ENCODE measurements at regions not wholly inside any gene's neighbourhood (a gene's known extent, or its start where the extent isn't known, plus 50 kb on each side); places are given as distances from the start of the nearest gene placed in this dataset.
A peak's percentile ranks its signal among the peaks of the same experiment; 100 is the strongest.

DNA sequence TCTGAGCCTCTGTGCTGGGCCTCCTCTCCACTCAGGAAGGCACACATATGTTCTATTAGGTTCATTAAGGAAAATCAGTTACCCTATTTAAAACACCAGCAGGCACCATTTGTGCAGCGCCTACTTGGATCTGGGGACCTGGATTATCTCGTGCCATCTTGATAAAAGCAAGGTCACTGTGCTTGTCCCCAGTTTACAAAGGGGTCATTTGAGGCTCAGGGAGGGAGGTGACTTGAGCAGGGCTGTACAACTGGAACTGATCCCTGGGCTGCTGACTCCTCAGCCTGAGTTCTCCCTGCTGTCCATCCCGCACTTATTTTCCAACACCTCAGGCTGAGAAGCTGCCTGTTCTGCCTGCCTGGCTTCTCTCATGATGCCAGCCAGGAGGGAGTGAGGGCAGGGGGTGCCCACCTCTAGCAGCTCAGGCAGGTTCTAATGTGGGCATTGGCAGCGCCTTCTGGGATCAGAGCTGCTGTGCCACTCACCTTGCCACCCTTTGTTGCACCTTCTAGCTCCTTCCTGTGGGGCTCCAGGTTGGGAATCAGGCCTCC lies 120.3 kb downstream of the GLI2 start:
- H3K4me3 ChIP-seq (ENCODE audit: insufficient read depth, low read length) = no peak overlapping the region
- no peaks in the 10 kb centered on the region for H3K27me3 ChIP-seq (ENCODE audit: insufficient read depth, low read length)
- no peak overlapping the region for H3K4me2 ChIP-seq (ENCODE audit: insufficient read depth, low read length)
- H3K36me3 ChIP-seq (ENCODE audit: insufficient read depth, low read length) = no peaks in the 10 kb centered on the region
- H3K4me1 ChIP-seq (ENCODE audit: insufficient read depth, low read length) = peaks cover 4% of the 10 kb centered on the region
- peaks cover 36% of the 10 kb centered on the region for H4K20me1 ChIP-seq (ENCODE audit: insufficient read depth, low read length)
- TF ChIP-seq, protein P1, sequence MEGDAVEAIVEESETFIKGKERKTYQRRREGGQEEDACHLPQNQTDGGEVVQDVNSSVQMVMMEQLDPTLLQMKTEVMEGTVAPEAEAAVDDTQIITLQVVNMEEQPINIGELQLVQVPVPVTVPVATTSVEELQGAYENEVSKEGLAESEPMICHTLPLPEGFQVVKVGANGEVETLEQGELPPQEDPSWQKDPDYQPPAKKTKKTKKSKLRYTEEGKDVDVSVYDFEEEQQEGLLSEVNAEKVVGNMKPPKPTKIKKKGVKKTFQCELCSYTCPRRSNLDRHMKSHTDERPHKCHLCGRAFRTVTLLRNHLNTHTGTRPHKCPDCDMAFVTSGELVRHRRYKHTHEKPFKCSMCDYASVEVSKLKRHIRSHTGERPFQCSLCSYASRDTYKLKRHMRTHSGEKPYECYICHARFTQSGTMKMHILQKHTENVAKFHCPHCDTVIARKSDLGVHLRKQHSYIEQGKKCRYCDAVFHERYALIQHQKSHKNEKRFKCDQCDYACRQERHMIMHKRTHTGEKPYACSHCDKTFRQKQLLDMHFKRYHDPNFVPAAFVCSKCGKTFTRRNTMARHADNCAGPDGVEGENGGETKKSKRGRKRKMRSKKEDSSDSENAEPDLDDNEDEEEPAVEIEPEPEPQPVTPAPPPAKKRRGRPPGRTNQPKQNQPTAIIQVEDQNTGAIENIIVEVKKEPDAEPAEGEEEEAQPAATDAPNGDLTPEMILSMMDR (IDR thresholded peaks at IDR 0.05; ENCODE audit: extremely low read depth, low read depth, low read length) = no peak
- H3K27ac ChIP-seq (ENCODE audit: low read depth, low read length) = no peak overlapping the region
- no peak overlapping the region for H2AFZ ChIP-seq (ENCODE audit: low read length)
- H3K9me3 ChIP-seq (ENCODE audit: low read depth, low read length) = no peaks in the 10 kb centered on the region
- no peak for DNase-seq (ENCODE audit: insufficient read length, low spot score, missing footprints)
- peaks cover 26% of the 10 kb centered on the region for H3K79me2 ChIP-seq (ENCODE audit: insufficient read depth, low read length)

DNA sequence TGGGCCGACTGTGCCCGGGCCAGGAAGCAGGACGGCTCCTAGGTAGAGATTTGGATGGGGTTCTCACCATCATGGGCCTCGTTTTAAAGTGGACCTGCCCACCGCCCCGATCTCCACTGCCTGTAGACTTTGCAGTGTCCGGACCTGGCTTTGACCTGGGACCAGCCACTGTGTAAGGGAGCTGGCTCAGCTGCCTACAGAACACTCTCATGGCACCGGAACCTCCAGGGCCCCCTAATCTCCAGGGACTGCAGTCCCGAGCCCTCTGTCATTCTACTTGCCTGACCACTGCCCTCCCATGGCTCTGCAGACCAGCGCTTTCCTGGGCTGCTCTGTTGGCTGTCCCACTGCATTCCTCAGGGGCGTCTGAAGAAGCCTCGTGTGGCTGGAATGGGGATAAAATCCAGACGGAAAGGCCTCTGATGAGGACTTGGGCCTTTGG lies 120.8 kb downstream of the GLI2 start:
- H3K9me3 ChIP-seq (ENCODE audit: low read depth, low read length) = no peaks in the 10 kb centered on the region
- no peak overlapping the region for H3K4me2 ChIP-seq (ENCODE audit: insufficient read depth, low read length)
- TF ChIP-seq, protein P1 (IDR thresholded peaks at IDR 0.05; ENCODE audit: extremely low read depth, low read depth, low read length) = peak; percentile 46
- H3K4me1 ChIP-seq (ENCODE audit: insufficient read depth, low read length) = peaks cover 9% of the 10 kb centered on the region
- peaks cover 27% of the 10 kb centered on the region for H3K79me2 ChIP-seq (ENCODE audit: insufficient read depth, low read length)
- H3K27ac ChIP-seq (ENCODE audit: low read depth, low read length) = no peak overlapping the region
- H4K20me1 ChIP-seq (ENCODE audit: insufficient read depth, low read length) = peaks cover 36% of the 10 kb centered on the region
- no peak overlapping the region for H2AFZ ChIP-seq (ENCODE audit: low read length)
- H3K27me3 ChIP-seq (ENCODE audit: insufficient read depth, low read length) = no peaks in the 10 kb centered on the region
- H3K4me3 ChIP-seq (ENCODE audit: insufficient read depth, low read length) = no peak overlapping the region
- no peaks in the 10 kb centered on the region for H3K36me3 ChIP-seq (ENCODE audit: insufficient read depth, low read length)
- peak; percentile 87 for DNase-seq (ENCODE audit: insufficient read length, low spot score, missing footprints)

DNA sequence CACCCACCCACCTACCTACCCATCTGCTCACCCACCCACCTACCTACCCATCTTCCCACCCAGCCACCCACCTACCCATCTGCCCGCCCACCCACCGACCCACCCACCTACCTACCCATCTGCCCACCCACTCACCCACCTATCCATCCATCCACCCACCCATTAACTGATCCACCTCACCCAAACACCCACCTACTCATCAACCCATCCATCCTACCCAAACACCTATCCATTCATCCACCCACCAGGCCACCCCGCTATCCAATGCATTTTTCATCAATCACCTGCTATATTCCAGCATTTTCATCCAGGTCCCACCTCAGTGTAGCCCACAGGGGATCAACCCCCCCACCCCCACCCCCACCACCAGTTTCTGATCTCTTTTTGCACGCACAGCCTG lies 121.8 kb downstream of the GLI2 start:
- Histone ChIP-seq H3K4me3 (ENCODE audit: insufficient read depth, low read length) (no peak overlapping the region), H3K27me3 (ENCODE audit: insufficient read depth, low read length) (no peaks in the 10 kb centered on the region), H3K9me3 (ENCODE audit: low read depth, low read length) (no peaks in the 10 kb centered on the region), H3K4me2 (ENCODE audit: insufficient read depth, low read length) (no peak overlapping the region), H3K4me1 (ENCODE audit: insufficient read depth, low read length) (peaks cover 19% of the 10 kb centered on the region), H2AFZ (ENCODE audit: low read length) (no peak overlapping the region), H4K20me1 (ENCODE audit: insufficient read depth, low read length) (peaks cover 34% of the 10 kb centered on the region), H3K79me2 (ENCODE audit: insufficient read depth, low read length) (peaks cover 23% of the 10 kb centered on the region), H3K27ac (ENCODE audit: low read depth, low read length) (no peak overlapping the region), H3K36me3 (ENCODE audit: insufficient read depth, low read length) (no peaks in the 10 kb centered on the region)
- DNase-seq (ENCODE audit: insufficient read length, low spot score, missing footprints) = no peak
- TF ChIP-seq, protein P1 (IDR thresholded peaks at IDR 0.05; ENCODE audit: extremely low read depth, low read depth, low read length) = no peak

DNA sequence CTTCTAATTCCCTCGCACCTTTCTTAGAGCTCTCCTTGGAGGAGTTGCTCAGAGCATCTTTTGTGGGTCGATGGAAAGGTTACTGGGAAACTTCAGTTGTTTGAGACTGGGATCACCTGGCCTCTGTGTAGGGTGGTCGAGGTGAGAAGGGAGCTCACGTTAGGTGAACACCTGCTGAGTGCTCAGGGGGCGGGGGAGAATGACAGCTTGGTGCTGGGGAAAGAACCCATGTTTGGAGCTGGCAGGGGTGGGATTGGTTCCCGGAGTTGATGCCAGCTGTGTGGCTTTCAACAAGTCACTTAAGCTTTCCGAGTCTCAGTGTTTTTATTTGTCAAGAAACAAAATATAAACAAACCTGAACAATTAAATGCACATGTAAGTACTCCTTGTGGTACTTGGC lies 122.3 kb downstream of the GLI2 start:
- H3K27ac ChIP-seq (ENCODE audit: low read depth, low read length) = no peak overlapping the region
- no peak overlapping the region for H2AFZ ChIP-seq (ENCODE audit: low read length)
- H3K27me3 ChIP-seq (ENCODE audit: insufficient read depth, low read length) = no peaks in the 10 kb centered on the region
- H3K9me3 ChIP-seq (ENCODE audit: low read depth, low read length) = no peaks in the 10 kb centered on the region
- TF ChIP-seq, protein P1 (IDR thresholded peaks at IDR 0.05; ENCODE audit: extremely low read depth, low read depth, low read length) = no peak
- H3K79me2 ChIP-seq (ENCODE audit: insufficient read depth, low read length) = peaks cover 20% of the 10 kb centered on the region
- no peak overlapping the region for H3K4me2 ChIP-seq (ENCODE audit: insufficient read depth, low read length)
- peaks cover 29% of the 10 kb centered on the region for H4K20me1 ChIP-seq (ENCODE audit: insufficient read depth, low read length)
- DNase-seq (ENCODE audit: insufficient read length, low spot score, missing footprints) = no peak
- peaks cover 24% of the 10 kb centered on the region for H3K4me1 ChIP-seq (ENCODE audit: insufficient read depth, low read length)
- H3K36me3 ChIP-seq (ENCODE audit: insufficient read depth, low read length) = no peaks in the 10 kb centered on the region
- no peak overlapping the region for H3K4me3 ChIP-seq (ENCODE audit: insufficient read depth, low read length)

Data from osteoblast (primary cell).